Testis (tissue), 2 donors: ENCODE measurements at regions not wholly inside any gene's neighbourhood (a gene's known extent, or its start where the extent isn't known, plus 50 kb on each side); places are given as distances from the start of the nearest gene placed in this dataset.

Experiments
- POLR2A ChIP-seq: fragments of 450-650 bp; IDR thresholded peaks from one replicate; pipeline ENCODE4 v1.6.1; 2017; ENCODE audit warnings: antibody characterized with exemption, mild to moderate bottlenecking, moderate library complexity
- TF ChIP-seq, protein P1 (sequence below), 3 experiments: fragments of 450-650 bp in 2 of 3; fragments of 200-600 bp in 1 of 3; sonication (generic) in 1 of 3; IDR thresholded peaks; one replicate each; pipeline ENCODE4 v1.5.1; 2016 to 2019; ENCODE audit warnings: antibody characterized with exemption in 3 of 3, mild to moderate bottlenecking in 2 of 3, moderate library complexity in 1 of 3

DNA sequence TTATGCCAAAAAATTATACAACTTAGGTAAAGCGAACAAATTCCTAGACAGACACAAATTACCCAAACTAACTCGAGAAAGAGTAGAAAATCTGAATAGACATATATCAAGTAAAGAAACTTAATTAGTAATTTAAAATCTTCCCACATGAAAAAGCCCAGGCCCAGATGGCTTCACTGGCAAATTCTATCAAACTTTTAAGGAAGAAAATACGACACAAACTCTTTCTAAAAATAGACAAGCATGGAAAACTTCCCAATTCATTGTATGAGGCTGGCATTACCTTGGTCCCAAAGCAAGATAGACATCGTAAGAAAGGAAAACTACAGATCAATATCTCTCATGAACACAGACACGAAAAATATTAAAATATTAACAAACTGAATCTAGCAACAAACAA lies 135.3 kb downstream of the DRD1 start:
- TF ChIP-seq, protein P1, sequence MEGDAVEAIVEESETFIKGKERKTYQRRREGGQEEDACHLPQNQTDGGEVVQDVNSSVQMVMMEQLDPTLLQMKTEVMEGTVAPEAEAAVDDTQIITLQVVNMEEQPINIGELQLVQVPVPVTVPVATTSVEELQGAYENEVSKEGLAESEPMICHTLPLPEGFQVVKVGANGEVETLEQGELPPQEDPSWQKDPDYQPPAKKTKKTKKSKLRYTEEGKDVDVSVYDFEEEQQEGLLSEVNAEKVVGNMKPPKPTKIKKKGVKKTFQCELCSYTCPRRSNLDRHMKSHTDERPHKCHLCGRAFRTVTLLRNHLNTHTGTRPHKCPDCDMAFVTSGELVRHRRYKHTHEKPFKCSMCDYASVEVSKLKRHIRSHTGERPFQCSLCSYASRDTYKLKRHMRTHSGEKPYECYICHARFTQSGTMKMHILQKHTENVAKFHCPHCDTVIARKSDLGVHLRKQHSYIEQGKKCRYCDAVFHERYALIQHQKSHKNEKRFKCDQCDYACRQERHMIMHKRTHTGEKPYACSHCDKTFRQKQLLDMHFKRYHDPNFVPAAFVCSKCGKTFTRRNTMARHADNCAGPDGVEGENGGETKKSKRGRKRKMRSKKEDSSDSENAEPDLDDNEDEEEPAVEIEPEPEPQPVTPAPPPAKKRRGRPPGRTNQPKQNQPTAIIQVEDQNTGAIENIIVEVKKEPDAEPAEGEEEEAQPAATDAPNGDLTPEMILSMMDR (IDR thresholded peaks at IDR 0.05) = no peak
- TF ChIP-seq POLR2A = no peak
